IMR-90 (cell line): ENCODE measurements at regions not wholly inside any gene's neighbourhood (a gene's known extent, or its start where the extent isn't known, plus 50 kb on each side); places are given as distances from the start of the nearest gene placed in this dataset.

Experiments used
- ATAC-seq: fragments of 200-7000 bp; cut with Tn5 transposase; 2 replicates; pipeline ENCODE4 v1.9.1; 2020; ENCODE audit warnings: low read depth, mild to moderate bottlenecking, moderate library complexity
- BruUV-seq: library from RNA; stranded (reverse); fragments of 400-500 nt; replicated peaks from 2 replicates; lab custom pipeline; 2021; lab: Mats Ljungman, UMichigan
- CTCF ChIA-PET: fragments of 300-600 bp; formaldehyde crosslinking; extraction: SDS; loops from one replicate; lab custom pipeline; 2021; ENCODE audit warnings: antibody characterized with exemption; lab: Yijun Ruan, JAX
- POLR2A ChIA-PET: fragments of 300-600 bp; sonication (Branson Sonifier 250); formaldehyde crosslinking; loops from one replicate; lab custom pipeline; 2022; ENCODE audit warnings: antibody characterized with exemption; ENCODE audit not compliant: unreplicated experiment; lab: Charles Lee
- DNase-seq: peaks from one replicate; pipeline ENCODE4 v3.0.0; 2013
- H2AFZ ChIP-seq: replicated peaks from 2 replicates; pipeline ENCODE3; 2013; ENCODE audit warnings: low read length, mild to moderate bottlenecking; ENCODE audit not compliant: poor library complexity
- H2AK5ac ChIP-seq: 2 replicates; pipeline ENCODE4 v1.6.1; 2013; ENCODE audit warnings: low read depth, low read length, inconsistent platforms
- H2AK9ac ChIP-seq: replicated peaks from 2 replicates; pipeline ENCODE3; 2013; ENCODE audit warnings: mild to moderate bottlenecking, low read depth, low read length, moderate library complexity; ENCODE audit not compliant: poor library complexity
- H2BK120ac ChIP-seq: 2 replicates; pipeline ENCODE4 v1.6.1; 2013; ENCODE audit warnings: low read depth, low read length, inconsistent platforms
- H2BK15ac ChIP-seq: 3 replicates; pipeline ENCODE4 v1.6.1; 2013; ENCODE audit warnings: low read depth, low read length, inconsistent platforms
- H2BK20ac ChIP-seq: 2 replicates; pipeline ENCODE4 v1.6.1; 2013; ENCODE audit warnings: low read depth, mild to moderate bottlenecking, inconsistent platforms, low read length, moderate library complexity
- H2BK5ac ChIP-seq: 2 replicates; pipeline ENCODE4 v1.6.1; 2013; ENCODE audit warnings: mild to moderate bottlenecking, low read depth, low read length, inconsistent platforms; ENCODE audit not compliant: poor library complexity, severe bottlenecking
- H3K14ac ChIP-seq: replicated peaks from 2 replicates; pipeline ENCODE4 v1.6.1; 2013; ENCODE audit warnings: low read depth, low read length, inconsistent platforms
- H3K18ac ChIP-seq: 2 replicates; pipeline ENCODE4 v1.6.1; 2013; ENCODE audit warnings: low read depth, low read length, control low read depth
- H3K23ac ChIP-seq: 2 replicates; pipeline ENCODE4 v1.6.1; 2013; ENCODE audit warnings: low read depth, low read length, inconsistent platforms
- H3K27ac ChIP-seq: 2 replicates; pipeline ENCODE4 v1.5.1; 2013; ENCODE audit warnings: mild to moderate bottlenecking, control low read depth, low read length; ENCODE audit not compliant: insufficient read depth
- H3K27me3 ChIP-seq: 2 replicates; pipeline ENCODE4 v1.6.1; 2013; ENCODE audit warnings: low read length; ENCODE audit not compliant: control insufficient read depth, insufficient read depth
- H3K36me3 ChIP-seq: 2 replicates; pipeline ENCODE4 v1.6.1; 2013; ENCODE audit warnings: low read length, mixed read lengths; ENCODE audit not compliant: control insufficient read depth, insufficient read depth
- H3K4ac ChIP-seq: 2 replicates; pipeline ENCODE4 v1.6.1; 2013; ENCODE audit warnings: low read depth, low read length, inconsistent platforms
- H3K4me1 ChIP-seq: 2 replicates; pipeline ENCODE4 v1.6.1; 2013; ENCODE audit warnings: low read length, mixed read lengths; ENCODE audit not compliant: control insufficient read depth, insufficient read depth
- H3K4me2 ChIP-seq: 2 replicates; pipeline ENCODE4 v1.6.1; 2013; ENCODE audit warnings: low read depth, mild to moderate bottlenecking, control low read depth, low read length, moderate library complexity
- H3K4me3 ChIP-seq: 2 replicates; pipeline ENCODE4 v1.5.1; 2013; ENCODE audit warnings: low read depth, mild to moderate bottlenecking, control low read depth, low read length, moderate library complexity; ENCODE audit not compliant: insufficient read depth
- H3K56ac ChIP-seq: 2 replicates; pipeline ENCODE4 v1.6.1; 2013; ENCODE audit warnings: low read length, inconsistent platforms; ENCODE audit not compliant: insufficient read depth; ENCODE audit errors: extremely low read depth
- H3K79me1 ChIP-seq, 2 experiments: 2 replicates each; pipeline ENCODE4 v1.6.1; 2013; ENCODE audit warnings: low read length in 2 of 2, inconsistent platforms in 1 of 2, low read depth in 1 of 2
- H3K9ac ChIP-seq: 2 replicates; pipeline ENCODE4 v1.6.1; 2013; ENCODE audit warnings: low read depth, low read length, control low read depth
- H3K9me1 ChIP-seq: 2 replicates; pipeline ENCODE4 v1.6.1; 2013; ENCODE audit warnings: low read length, inconsistent platforms; ENCODE audit not compliant: insufficient read depth
- H3K9me3 ChIP-seq: 2 replicates; pipeline ENCODE4 v1.6.1; 2013; ENCODE audit warnings: low read length; ENCODE audit not compliant: control insufficient read depth, insufficient read depth
- H4K20me1 ChIP-seq: 2 replicates; pipeline ENCODE4 v1.6.1; 2013; ENCODE audit warnings: low read length, inconsistent platforms; ENCODE audit not compliant: insufficient read depth
- H4K5ac ChIP-seq: 2 replicates; pipeline ENCODE4 v1.6.1; 2013; ENCODE audit warnings: mild to moderate bottlenecking, low read depth, low read length, control low read depth
- H4K8ac ChIP-seq, 2 experiments: 2 replicates each; pipeline ENCODE4 v1.6.1; 2013; ENCODE audit warnings: low read depth in 2 of 2, low read length in 2 of 2, control low read depth in 1 of 2, inconsistent platforms in 1 of 2
- H4K91ac ChIP-seq: 2 replicates; pipeline ENCODE4 v1.6.1; 2013; ENCODE audit warnings: low read depth, low read length, inconsistent platforms; ENCODE audit not compliant: insufficient read depth
- BHLHE40 ChIP-seq: fragments of 150-350 bp; IDR thresholded peaks from 2 replicates; pipeline ENCODE4 v1.6.1; 2016; ENCODE audit warnings: mild to moderate bottlenecking, low read depth, low read length
- CHD1 ChIP-seq: IDR thresholded peaks from 2 replicates; pipeline ENCODE4 v1.6.1; 2012; ENCODE audit warnings: low read depth, low read length, improper control_type of control experiment
- ELK1 ChIP-seq: fragments of 150-350 bp; IDR thresholded peaks from 2 replicates; pipeline ENCODE4 v1.6.1; 2016; ENCODE audit warnings: low read depth, mild to moderate bottlenecking, low read length, moderate library complexity, borderline replicate concordance
- MAFK ChIP-seq: IDR thresholded peaks from 2 replicates; pipeline ENCODE4 v1.6.1; 2012; ENCODE audit warnings: low read depth, low read length, improper control_type of control experiment
- MAZ ChIP-seq: IDR thresholded peaks from 2 replicates; pipeline ENCODE4 v1.6.1; 2012; ENCODE audit warnings: low read depth, mild to moderate bottlenecking, low read length, improper control_type of control experiment, moderate library complexity, borderline replicate concordance
- MXI1 ChIP-seq: IDR thresholded peaks from 2 replicates; pipeline ENCODE4 v1.6.1; 2012; ENCODE audit warnings: low read depth, mild to moderate bottlenecking, low read length, moderate library complexity, borderline replicate concordance
- RFX5 ChIP-seq: IDR thresholded peaks from 2 replicates; pipeline ENCODE4 v1.8.0; 2012; ENCODE audit warnings: low read depth, mild to moderate bottlenecking, low read length, moderate library complexity
- SMC3 ChIP-seq: fragments of 150-350 bp; IDR thresholded peaks from 2 replicates; pipeline ENCODE4 v1.6.1; 2016; ENCODE audit warnings: low read depth, mild to moderate bottlenecking, antibody characterized with exemption, low read length, moderate library complexity
- USF2 ChIP-seq: fragments of 150-350 bp; IDR thresholded peaks from 2 replicates; pipeline ENCODE4 v1.6.1; 2017; ENCODE audit warnings: mild to moderate bottlenecking, antibody characterized with exemption, low read length, low read depth
- WGBS, 2 experiments: methylation state at CpG; one replicate each; pipeline versions ENCODE4 v1.1.5 to v1.1.7; 2013; ENCODE audit warnings: missing lambda C conversion rate in 2 of 2; ENCODE audit not compliant: insufficient read length in 1 of 2; ENCODE audit errors: extremely low coverage in 2 of 2; 5-methylcytosine and 5-hydroxymethylcytosine counted together
- dilution Hi-C: fragments of 300-500 bp; cut with HindIII; formaldehyde crosslinking; loops from one replicate; pipeline ENCODE4 v1.14.3; 2018; ENCODE audit warnings: low sequenced_read_pairs; ENCODE audit not compliant: unreplicated experiment
- in situ Hi-C: fragments of 300-500 bp; cut with MboI; formaldehyde crosslinking; loops from 3 replicates; pipeline ENCODE4 v1.14.3; 2019; ENCODE audit warnings: low sequenced_read_pairs, inconsistent platforms, mixed read lengths
- intact Hi-C: fragments of 100-400 bp; cut with micrococcal nuclease; formaldehyde crosslinking; loops from 2 replicates; pipeline ENCODE4 v1.10.0; 2022

GRCh38 chr19:29076963-29077362 lies 136.0 kb downstream of the UQCRFS1 start:
- Histone ChIP-seq H3K27ac (no peak overlapping the region), H3K9me3 (no peaks in the 10 kb centered on the region; the same call in 1 of the 2 replicates), H4K91ac (no peak overlapping the region), H3K9me1 (no peaks in the 10 kb centered on the region), H3K4ac (no peak overlapping the region), H2AFZ (no peak overlapping the region), H3K9ac (no peak overlapping the region), H2BK15ac (no peak overlapping the region), H2BK20ac (no peak overlapping the region), H3K4me1 (no peaks in the 10 kb centered on the region), H2AK9ac (no peak overlapping the region), H3K23ac (no peak overlapping the region), H2BK120ac (no peak overlapping the region), H3K4me2 (no peak overlapping the region), H2BK5ac (peak overlapping the region; percentile 84), H3K79me1 (no peaks in the 10 kb centered on the region), H3K4me3 (no peak overlapping the region), H3K56ac (no peak overlapping the region), H3K27me3 (no peaks in the 10 kb centered on the region), H4K8ac (no peak overlapping the region), H4K5ac (no peak overlapping the region), H3K36me3 (no peaks in the 10 kb centered on the region), H4K20me1 (no peaks in the 10 kb centered on the region), H3K18ac (no peak overlapping the region), H3K14ac (no peak overlapping the region), H2AK5ac (no peak overlapping the region)
- DNase-seq, result no peak
- CTCF ChIA-PET, result no interaction called here
- intact Hi-C loops, result no loop called here
- dilution Hi-C loops, result no loop called here
- TF ChIP-seq SMC3 (no peak), ELK1 (no peak), MAFK (no peak), BHLHE40 (no peak), MAZ (no peak), CHD1 (no peak), MXI1 (no peak), USF2 (no peak), RFX5 (no peak)
- BruUV-seq, result no TSS peak
- ATAC-seq, result no peak
- in situ Hi-C loops, result no loop called here
- WGBS, 2 experiments, result 60% methylated on average over 4 of the region's 4 CpGs; no CpG with 5 or more reads in 1 of the 2 experiments
- POLR2A ChIA-PET, result no interaction called here
